ENCODE measurements at regions not wholly inside any gene's neighbourhood (a gene's known extent, or its start where the extent isn't known, plus 50 kb on each side); places are given as distances from the start of the nearest gene placed in this dataset.

- no peak overlapping the region for H3K4me3 Mint-ChIP-seq
- H3K4me1 Mint-ChIP-seq (ENCODE audit: low read depth): peaks cover 8% of the 10 kb centered on the region; the same call in 1 of the 2 replicates
- DNase-seq: no peak
- H3K27ac Mint-ChIP-seq: no peak overlapping the region
- H3K27me3 Mint-ChIP-seq (ENCODE audit: insufficient read depth): peaks cover 14% of the 10 kb centered on the region
- H3K9me3 Mint-ChIP-seq: no peaks in the 10 kb centered on the region
- TF ChIP-seq, protein P1, sequence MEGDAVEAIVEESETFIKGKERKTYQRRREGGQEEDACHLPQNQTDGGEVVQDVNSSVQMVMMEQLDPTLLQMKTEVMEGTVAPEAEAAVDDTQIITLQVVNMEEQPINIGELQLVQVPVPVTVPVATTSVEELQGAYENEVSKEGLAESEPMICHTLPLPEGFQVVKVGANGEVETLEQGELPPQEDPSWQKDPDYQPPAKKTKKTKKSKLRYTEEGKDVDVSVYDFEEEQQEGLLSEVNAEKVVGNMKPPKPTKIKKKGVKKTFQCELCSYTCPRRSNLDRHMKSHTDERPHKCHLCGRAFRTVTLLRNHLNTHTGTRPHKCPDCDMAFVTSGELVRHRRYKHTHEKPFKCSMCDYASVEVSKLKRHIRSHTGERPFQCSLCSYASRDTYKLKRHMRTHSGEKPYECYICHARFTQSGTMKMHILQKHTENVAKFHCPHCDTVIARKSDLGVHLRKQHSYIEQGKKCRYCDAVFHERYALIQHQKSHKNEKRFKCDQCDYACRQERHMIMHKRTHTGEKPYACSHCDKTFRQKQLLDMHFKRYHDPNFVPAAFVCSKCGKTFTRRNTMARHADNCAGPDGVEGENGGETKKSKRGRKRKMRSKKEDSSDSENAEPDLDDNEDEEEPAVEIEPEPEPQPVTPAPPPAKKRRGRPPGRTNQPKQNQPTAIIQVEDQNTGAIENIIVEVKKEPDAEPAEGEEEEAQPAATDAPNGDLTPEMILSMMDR (IDR thresholded peaks at IDR 0.05): no peak
- H3K36me3 Mint-ChIP-seq (ENCODE audit: low read depth): no peaks in the 10 kb centered on the region
Observed at GRCh38 chr10:62866941-62867340, 50.8 kb upstream of the EGR2 start.

DNA sequence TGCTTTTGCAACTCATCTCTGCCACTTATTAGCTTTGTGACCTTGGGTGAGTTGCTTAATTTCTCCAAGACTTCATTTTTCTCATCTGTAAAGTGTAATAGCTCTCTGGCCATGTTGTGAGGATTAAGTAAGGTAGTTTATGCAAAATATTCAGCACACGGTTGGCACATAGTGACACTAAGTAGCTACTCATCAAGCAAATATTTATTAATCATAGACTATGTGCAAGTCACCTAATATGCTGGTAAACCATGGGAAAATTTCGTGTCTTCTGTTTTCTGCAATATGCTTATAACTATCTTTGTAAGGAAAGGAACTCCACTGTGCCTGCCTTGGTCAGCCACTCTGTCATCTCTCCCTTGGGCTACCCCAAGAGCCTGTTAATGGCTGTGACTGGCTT, 50.3 kb upstream of the EGR2 start:
- Mint-ChIP-seq H3K9me3 (no peaks in the 10 kb centered on the region), H3K27me3 (ENCODE audit: insufficient read depth) (peaks cover 14% of the 10 kb centered on the region), H3K36me3 (ENCODE audit: low read depth) (no peaks in the 10 kb centered on the region), H3K4me3 (no peak overlapping the region), H3K27ac (no peak overlapping the region), H3K4me1 (ENCODE audit: low read depth) (peaks cover 8% of the 10 kb centered on the region; the same call in 1 of the 2 replicates)
- TF ChIP-seq, protein P1 (IDR thresholded peaks at IDR 0.05): no peak
- no peak for DNase-seq

Measured in HFFc6 (cell line).